ENCODE measurements at regions not wholly inside any gene's neighbourhood (a gene's known extent, or its start where the extent isn't known, plus 50 kb on each side); places are given as distances from the start of the nearest gene placed in this dataset.

DNA sequence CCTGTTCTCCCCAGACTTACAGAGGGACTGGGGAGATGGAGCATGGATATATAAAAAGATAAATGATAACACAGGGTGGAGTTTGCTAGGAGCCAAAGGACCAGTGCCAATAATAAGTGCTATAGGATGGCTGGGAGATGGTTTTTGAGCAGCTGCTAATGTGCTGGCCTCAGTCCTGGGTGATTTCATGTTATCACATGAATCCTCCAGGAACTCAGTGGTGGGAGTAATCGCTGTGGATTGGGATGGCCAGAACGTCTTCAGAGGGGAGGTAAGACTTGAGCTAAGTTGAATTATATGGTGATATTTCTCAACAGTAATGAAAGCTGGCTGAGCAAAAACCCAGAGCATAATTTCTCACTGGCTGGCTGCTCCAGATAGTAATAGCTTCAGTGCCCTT is 441.4 kb downstream of the SLC4A3 start:
- DNase-seq: no peak

DNA sequence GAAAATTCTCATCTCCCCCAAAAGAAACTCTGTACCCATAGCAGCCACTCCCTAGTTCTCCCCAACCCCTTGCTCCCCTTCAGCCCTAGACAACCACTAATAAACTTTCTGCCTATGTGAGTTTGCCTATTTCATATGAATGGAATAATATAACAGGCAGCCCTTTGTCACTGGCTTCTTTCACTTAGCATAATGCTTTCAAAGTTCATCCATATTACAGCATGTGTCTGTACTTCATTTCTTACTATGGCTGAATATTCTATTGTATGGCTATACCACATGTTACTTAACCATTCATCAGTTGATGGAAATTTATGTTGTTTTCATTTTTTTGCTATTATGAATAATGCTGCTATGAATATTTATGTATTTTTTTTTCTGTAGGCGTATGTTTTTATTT is 442.9 kb downstream of the SLC4A3 start:
- no peak for DNase-seq

DNA sequence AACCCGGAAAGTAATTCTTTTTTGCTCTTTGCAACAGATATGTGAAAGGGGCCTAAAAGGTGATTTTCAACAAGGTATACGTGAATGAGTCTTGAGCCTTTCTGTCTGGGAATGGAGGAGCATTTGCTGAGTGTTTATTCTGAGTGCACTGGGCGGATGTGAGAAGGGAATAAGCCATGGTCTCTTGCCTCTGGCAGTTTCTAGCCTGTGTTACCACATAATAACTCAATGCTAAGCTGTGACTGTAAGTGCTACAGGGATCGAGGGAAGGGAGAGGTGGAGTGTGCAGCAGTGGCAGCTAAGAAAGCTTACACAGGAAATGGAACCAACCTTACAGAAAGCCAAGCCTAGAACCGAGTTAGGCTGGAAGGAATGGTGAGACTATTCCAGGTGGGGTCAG is 444.3 kb downstream of the SLC4A3 start:
- DNase-seq: no peak

DNA sequence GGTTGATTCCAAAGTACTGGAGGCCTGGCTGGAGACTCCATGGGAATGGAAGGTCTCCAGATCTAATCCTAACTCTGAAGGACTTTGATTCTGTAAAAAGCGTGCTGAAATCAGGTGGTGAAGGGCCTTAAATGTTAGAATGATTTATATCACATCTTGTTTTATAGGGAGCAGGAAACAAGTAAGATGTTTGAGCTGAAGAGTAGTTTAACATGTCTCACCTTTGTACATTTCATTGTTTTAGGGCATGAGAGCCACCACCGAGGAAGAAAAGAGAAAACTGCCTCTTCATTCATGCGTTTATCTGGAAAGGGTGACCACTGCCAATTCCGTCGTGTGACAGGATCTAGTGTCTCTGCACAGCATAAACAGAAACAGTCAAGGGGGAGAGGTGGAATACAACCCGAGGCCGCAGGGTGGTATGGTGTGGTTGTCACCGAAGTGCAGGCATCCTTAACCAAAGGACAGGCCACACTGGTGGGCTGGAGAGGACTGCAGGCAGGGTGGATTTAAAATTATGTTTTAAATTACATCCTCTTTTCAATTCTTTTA is 445.3 kb downstream of the SLC4A3 start:
- DNase-seq: no peak

DNA sequence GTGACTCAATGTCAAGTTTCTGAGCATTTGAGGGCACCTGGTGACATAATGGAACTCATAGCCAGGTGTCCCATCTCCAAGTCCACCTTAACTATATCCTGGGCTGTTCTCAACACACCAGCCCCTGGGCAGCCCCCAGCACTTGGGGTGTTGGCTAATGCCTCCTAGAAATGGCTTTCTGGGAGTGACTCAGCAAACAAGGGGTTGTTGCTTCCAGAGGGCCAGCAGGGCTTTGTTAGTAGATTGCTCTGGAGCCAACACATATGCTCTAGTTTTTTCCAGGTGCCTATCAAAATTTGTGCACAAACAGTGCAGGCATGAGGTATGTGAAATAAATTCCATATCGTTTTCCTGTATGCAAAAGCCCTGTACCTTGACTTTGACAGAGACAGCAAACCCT is 448.4 kb downstream of the SLC4A3 start:
- DNase-seq: no peak

DNA sequence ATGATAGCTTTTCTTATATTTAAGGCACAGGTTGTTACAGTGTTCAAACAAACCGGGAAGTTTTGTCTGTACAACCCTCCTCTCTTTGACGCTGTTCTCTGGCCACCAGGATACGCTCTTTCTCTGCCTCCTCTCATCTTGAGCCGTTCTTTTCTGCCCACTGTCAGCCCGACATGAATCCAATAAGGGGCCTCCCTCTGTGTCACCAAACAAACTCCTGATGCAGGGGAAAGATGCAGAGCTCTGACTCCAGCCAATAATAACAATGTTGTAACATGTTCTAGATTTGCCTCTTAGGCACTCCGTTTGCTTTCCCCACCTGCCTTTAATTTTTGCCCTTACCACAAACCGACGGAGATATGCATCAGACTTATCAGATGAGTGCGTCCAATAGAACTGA is 449.3 kb downstream of the SLC4A3 start:
- DNase-seq: no peak

DNA sequence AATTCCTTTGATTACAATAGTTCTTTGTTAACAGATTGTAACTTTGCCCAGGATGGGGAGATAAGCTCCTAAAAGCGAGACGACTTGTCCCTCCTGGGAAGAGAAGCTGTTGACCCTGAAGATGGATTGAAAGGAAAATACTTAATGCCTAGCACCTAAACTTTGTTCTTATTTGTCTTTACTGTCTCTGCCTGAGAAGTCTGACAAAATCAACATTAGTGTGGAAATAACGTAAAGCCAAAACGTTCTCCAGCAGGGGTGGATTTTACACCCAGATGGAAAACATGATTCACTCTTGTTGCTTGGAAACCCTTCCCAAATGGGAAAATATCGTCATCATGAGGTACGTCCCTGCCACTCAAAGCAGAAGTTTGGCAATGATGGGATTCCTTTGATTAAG is 450.1 kb downstream of the SLC4A3 start:
- no peak for DNase-seq

DNA sequence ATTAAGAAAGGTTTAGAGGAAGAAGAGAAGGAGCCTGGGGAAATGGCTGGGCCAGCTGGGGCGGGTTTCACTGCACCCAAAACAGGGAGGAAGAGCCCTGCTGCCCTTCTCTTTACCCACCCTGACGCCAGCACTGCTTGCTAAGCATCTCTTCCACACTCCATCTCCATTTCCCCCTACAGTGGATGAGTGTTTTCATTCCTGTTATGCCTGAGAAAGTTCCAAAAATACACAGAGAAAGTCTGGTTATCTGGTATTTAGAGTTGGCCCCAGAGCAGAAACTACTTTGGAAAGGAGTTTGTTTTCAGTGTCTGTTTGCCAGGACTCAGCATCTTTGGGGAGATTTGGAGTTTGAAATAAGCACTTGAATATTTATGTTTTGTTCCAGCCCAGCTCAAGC is 451.0 kb downstream of the SLC4A3 start:
- no peak for DNase-seq

DNA sequence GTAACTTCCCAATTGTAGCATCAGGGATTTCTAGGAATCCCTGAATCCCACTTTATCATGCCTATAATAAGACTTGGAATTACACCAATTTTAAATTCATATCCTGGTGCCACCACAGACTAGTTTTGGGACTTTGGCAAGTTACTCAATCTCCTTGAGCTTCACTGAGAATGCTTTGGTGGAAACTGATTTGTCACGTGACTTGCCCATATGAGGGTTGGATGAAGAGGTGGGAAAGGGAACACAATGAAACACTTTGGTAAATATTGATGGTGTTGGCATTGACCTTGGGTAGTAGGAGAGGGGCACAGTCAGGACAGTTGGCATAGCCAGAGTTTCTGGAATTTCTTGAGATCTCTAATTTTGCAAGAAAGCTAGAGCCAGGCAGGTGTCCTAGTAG is 452.2 kb downstream of the SLC4A3 start:
- no peak for DNase-seq

DNA sequence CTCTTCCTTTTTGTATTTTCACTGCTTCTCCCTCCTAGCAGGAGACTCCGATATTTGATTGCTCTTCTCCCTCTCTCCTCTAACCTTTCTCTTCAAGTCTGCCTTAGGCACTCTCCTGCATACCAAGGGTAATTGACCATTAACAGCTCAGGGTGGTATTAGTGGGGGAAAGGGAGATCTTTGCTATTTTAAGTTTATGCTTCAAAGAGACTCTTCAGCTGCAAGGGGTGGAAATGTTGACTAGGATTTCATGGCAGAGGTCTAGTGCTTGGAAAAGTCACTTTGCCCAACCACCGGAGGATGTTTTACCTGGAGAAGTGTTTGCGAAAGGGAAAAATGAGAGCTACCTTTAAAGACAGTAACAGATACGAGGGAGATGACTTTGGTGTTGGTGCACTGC is 453.7 kb downstream of the SLC4A3 start:
- DNase-seq: no peak

DNA sequence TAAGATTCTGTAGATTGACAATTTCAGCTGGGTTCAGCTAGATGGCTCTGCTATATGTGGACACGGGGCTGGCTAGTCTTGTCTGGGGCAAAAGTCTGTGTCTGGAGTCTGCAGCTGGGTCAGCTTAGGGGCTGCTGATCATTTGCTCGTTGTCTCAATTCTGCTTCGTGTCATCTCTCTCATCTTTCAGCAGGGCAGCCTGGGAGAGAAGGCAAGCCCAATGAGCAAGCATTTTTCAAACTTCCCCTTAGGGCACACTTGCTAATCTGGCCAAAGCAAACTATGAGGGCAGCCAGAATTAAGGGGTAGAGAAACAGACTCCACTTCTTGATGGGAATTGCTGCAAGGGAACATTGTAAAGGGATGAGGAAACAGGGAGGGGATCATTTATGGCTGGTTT is 462.6 kb downstream of the SLC4A3 start:
- no peak for DNase-seq

DNA sequence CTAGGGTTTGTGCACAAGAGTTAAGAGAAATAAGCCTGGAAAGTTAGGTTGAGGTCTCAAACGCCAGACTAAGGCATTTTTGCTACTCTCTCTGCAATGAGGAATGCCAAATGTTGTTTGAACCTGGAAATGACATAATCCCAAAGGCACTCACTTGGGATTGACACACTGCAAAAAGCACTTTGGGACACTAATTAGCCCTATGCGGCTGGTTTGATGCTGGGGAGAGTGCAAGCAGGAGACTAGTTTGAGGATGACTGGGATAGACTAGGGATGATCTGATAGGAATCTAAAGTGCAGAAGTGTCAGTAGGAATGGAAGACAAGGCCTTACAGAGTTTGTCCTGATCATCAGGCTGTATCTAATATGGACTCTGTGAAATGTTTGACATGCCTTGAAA is 469.0 kb downstream of the SLC4A3 start:
- DNase-seq: no peak

DNA sequence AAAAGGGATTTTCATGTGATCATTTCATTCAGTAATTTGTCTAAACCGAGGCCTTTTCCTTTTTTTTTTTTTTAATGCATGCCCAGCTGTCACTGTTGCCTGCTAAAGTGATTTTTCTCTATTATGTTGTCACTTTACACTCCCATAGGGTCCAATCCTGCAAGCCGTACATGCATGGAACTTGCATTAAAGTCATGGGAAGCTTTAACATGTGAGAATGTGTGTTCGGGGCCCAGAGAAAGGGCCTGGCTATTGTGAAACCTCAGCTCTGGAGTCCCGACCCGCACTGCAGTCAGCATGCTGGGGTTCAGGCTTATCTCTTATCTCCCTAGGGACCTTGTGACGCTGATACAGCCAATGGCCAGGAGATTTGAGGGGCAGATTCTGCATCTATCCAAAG is 474.6 kb downstream of the SLC4A3 start:
- DNase-seq: no peak

DNA sequence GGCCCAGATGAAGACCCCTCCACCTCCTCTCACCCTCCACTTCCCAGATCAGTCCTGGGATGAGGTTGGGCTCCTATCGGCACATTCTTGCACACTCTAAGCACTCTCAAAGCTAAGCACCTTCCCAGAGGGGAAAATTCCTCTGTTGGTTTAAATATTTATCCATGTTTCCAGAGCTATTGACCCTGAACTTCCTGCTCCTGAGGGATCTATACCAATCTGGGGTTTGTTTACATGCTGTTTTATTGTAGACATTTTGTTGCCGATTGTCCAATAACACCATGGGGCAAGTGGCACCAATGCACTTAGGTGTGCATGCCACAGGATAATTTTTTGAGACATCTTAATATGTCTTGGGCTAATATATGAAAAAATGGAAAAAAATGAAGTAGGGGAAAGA is 476.2 kb downstream of the SLC4A3 start:
- DNase-seq: no peak

DNA sequence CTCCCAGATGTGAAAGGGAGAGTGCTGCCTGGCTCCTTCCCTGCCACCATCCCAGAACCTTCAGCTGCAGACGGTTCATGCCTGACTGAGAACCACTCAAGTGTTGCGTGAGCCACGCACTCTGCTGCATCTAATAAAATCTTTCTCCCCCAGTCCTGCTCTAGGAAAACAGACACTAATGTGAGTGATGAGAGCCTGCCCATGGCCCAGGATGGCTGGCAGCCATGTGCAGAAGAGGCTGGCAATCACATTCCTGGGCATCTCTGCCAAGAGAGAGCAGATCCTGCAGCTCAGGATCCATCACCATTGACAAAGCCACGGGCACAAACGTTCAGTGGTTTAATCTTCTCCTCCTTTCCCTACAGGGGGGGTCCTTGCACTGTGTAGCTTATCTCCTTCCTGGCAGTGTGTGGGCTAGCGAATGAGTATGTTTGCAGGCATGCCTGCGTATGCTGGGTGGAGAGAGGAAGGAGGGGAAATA is 477.5 kb downstream of the SLC4A3 start:
- DNase-seq: no peak

DNA sequence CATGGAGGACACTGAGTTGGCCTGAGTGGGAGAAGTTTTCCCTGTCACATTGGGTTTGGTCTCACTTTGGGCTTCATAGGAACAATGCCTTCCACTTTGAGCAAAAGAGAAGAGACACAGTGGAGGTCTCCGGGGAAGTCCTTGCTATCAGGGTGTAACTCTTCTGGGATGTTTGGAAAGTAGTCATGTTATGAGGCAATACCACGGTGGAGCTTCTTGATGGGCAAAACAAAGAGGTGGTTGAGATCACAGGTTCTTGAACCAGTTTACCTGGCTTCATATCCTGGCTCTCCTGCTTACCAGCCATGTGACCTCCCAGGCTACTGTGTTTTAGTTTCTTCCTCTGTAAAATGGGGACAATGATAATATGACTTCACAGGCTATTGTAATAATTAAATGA is 478.6 kb downstream of the SLC4A3 start:
- DNase-seq: no peak

DNA sequence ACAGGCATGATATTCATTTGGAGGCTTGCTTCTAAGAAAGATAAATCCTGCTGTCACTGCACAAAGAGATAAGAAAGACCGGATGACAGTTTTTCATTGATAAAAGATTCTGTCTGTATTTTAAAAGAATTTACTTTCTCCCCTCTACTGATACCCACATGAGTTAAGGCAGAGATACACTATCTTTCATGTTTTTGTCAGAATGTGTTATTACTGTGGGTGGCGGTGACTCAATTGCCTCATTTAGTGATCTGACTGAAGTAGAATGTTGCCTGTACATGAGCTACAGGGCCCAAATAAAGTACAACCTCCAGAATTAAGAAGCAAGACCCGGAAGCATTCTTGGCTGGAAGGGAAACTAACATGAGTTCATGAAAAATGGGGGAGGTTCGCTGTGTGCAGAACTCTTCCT is 480.0 kb downstream of the SLC4A3 start:
- no peak for DNase-seq

DNA sequence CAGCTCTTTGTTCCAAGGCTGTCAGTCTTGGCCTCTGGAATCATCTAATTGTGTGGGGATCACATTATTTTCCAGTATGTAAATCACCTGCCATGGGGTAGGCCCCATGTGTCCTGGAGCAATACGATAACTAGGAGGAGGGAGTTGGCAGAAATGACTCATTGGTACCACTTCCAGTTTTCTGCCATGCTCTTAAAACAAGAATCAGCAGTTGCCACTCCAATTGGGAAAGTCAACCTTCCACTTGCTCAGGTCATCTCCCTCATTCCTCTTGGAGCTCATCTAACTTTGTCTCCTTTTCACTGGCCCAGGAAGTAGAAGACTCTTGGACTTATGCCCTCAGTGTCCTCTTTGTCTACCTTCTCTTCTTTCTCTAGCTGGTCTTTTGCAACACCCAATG is 487.0 kb downstream of the SLC4A3 start:
- DNase-seq: no peak

DNA sequence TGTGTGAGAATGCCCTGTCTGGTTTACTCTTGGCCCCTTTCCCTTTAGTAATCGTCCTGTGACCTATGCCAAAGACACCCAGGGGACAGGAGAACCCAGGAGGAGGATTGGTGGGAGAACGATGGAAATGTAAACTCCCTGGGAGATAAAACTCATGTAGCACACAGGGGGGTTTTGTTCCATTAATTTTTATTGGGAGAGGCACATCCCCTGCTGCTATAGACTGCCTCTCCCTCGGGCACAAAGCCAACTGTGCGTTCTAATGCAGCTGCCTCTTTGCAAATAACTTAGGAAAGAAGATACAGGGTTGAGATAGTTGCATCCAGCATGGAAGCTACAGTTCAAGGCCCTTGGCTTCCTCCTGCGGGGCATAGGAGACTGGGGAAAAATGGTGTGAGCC is 489.6 kb downstream of the SLC4A3 start:
- DNase-seq: no peak

DNA sequence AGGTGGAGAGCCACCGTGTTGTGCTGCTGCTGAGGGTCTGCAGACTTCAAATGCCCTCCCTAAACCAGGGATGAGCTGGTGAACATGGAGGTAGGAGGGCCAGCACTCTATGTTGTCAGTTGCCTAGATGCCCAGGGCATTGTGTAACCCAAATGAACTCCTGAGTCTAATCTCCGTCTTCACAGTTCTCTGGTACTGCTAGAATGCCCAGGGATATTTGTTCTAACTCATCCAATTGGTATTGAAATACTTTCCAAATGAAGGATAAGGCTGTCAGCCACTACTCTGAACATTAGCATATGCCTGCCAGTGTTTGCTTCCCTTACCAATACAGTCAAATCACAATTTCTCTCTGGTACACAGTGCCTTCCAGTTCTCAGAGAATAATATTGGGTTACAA is 492.6 kb downstream of the SLC4A3 start:
- no peak for DNase-seq

DNA sequence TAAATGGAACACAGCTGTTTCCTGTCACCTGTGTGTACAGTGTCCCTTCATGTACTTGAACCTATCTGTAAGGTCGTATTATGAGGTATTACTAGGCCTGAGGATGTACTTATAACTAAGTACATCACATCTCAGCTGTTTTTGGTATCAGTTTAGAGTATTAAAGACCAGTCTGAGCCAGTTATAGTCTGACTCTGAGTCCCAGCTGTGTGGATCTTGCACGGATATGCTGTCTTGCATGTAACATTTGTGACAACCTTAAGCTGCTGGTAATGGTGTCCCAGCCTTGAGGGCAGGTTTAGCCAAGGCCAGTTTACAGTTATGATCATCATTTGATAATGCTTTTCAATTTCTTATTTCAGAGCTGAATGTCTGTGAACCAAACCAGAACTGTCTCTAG is 496.3 kb downstream of the SLC4A3 start:
- no peak for DNase-seq

DNA sequence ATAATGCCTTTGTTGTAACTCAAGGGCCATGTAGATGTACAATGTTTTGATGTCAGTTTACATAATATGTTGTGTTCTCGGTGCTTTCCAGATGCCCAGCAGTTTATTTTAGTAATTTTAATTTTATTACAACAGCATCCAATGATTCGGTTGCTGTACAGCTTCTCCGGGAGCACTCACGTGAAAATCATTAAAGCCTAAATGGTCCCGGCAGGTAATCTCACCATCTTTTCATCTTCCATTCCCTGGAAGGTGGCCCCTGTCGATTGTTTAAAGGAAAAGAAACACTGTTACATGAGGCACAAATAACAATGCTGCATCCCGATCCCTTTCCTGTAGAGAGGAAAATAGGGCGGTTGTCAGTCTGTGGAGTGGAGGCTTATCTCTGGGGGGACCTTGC is 498.1 kb downstream of the SLC4A3 start:
- DNase-seq: no peak

DNA sequence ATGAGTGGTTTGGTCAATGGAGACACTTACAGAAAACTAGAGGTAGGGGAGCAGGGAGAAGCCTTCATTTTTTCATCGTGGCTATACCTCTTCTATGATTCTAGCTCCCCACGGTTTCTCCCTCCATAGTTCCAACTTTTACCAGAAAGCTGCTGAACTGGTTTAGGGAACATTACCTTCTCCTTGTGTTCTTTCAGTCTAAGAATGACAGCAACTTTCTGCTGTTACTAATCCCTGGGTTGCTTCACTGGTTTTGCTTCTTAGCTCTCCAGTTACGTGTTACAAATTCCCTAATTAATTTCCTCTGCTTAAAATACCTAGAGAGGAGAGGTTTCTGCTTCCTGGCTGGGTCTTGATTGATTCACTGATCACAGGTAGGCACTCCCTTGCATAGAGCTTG is 499.9 kb downstream of the SLC4A3 start:
- no peak for DNase-seq

DNA sequence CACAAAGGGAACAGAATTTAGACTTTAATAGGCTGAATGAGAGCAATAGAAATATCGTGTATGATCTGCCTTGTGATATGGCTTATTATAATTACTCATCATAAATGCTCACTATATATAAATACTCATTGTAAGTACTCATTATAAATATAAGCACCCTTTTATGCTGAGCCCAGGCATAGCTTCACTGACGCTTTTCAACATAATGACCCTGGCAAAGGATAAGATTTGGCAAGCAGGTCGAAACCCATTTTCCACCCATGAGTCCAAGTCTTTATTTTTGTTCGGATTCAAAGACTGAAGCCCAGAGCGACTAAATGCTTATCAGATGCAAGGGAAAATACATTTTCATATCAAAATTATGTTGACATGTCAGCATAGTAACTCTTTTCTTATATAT is 500.4 kb downstream of the SLC4A3 start:
- DNase-seq: no peak

DNA sequence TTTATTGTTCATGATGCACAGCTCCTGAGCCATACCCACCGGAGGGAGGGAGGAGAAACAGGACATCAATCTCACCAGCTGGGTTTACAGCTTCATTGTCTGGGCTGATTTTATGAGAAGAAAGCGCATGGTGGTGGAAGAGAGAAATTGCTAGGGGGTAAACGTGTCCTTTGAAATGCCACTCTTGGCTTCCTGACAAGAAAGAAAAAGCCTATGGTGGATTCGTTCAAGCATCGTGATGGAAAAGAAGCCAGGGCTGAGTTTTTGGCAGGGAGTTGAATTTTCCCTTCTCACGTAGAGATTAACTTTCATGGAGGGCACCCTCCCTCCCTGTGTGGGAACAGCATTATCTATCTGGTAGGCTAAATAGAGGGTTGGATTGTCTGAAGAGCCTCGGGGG is 502.0 kb downstream of the SLC4A3 start:
- no peak for DNase-seq
